H1 (cell line): ENCODE measurements at regions not wholly inside any gene's neighbourhood (a gene's known extent, or its start where the extent isn't known, plus 50 kb on each side); places are given as distances from the start of the nearest gene placed in this dataset.

Source experiments
- CTCF ChIA-PET: fragments of 300-600 bp; sonication (Branson Sonifier 250); formaldehyde crosslinking; loops from one replicate; lab custom pipeline; 2021; ENCODE audit not compliant: partially characterized antibody; lab: Charles Lee
- POLR2A ChIA-PET: fragments of 300-600 bp; sonication (Branson Sonifier 250); formaldehyde crosslinking; loops from one replicate; lab custom pipeline; 2021; ENCODE audit warnings: inconsistent platforms; ENCODE audit not compliant: partially characterized antibody; lab: Charles Lee
- DNase-seq, 2 experiments: peaks; one replicate each; pipeline versions ENCODE4 v3.0.0 to v3.0.0-alpha.2; 2010 to 2022; ENCODE audit warnings: low spot score in 2 of 2, low read depth in 1 of 2, mixed read lengths in 1 of 2
- FAIRE-seq: peaks from 2 replicates; lab custom pipeline; 2011; peaks lifted over from hg19 to GRCh38; lab: Jason Lieb, UNC
- H2AFZ ChIP-seq: 2 replicates; pipeline ENCODE4 v1.8.1; 2012; ENCODE audit warnings: low read length, inconsistent platforms
- H2AK5ac ChIP-seq: 2 replicates; pipeline ENCODE4 v1.6.1; 2013; ENCODE audit warnings: low read depth, low read length
- H2BK120ac ChIP-seq: replicated peaks from 2 replicates; pipeline ENCODE3; 2013; ENCODE audit warnings: low read depth, low read length, inconsistent platforms
- H2BK12ac ChIP-seq: 2 replicates; pipeline ENCODE4 v1.6.1; 2013; ENCODE audit warnings: low read depth, low read length
- H2BK15ac ChIP-seq: 2 replicates; pipeline ENCODE4 v1.6.1; 2013; ENCODE audit warnings: low read length
- H2BK20ac ChIP-seq: 2 replicates; pipeline ENCODE4 v1.6.1; 2013; ENCODE audit warnings: low read length
- H2BK5ac ChIP-seq: 2 replicates; pipeline ENCODE4 v1.6.1; 2013; ENCODE audit warnings: low read depth, low read length
- H3K14ac ChIP-seq: 2 replicates; pipeline ENCODE4 v1.6.1; 2013; ENCODE audit warnings: inconsistent platforms; ENCODE audit not compliant: insufficient read length
- H3K18ac ChIP-seq: 2 replicates; pipeline ENCODE4 v1.6.1; 2013; ENCODE audit warnings: low read length; ENCODE audit errors: extremely low read depth
- H3K23ac ChIP-seq: 2 replicates; pipeline ENCODE4 v1.6.1; 2013; ENCODE audit warnings: inconsistent platforms; ENCODE audit not compliant: insufficient read length
- H3K23me2 ChIP-seq: 2 replicates; pipeline ENCODE4 v1.6.1; 2013; ENCODE audit warnings: low read depth, low read length
- H3K27ac ChIP-seq: 2 replicates; pipeline ENCODE4 v1.6.1; 2011; ENCODE audit warnings: low read depth, low read length, inconsistent platforms
- H3K27me3 ChIP-seq, 4 experiments: replicated peaks in 1 of 4; 1 replicate in 1 of 4; 2 replicates in 3 of 4; pipeline versions ENCODE4 v1.6.1 to v1.8.1; 2011 to 2013; ENCODE audit warnings: low read length in 3 of 4, mild to moderate bottlenecking in 3 of 4, inconsistent platforms in 2 of 4, mixed read lengths in 2 of 4, moderate library complexity in 1 of 4; ENCODE audit not compliant: control insufficient read depth in 3 of 4, insufficient read depth in 3 of 4; ENCODE audit errors: extremely low read depth in 1 of 4
- H3K36me3 ChIP-seq, 4 experiments: 2 replicates each; pipeline versions ENCODE4 v1.6.1 to v1.8.1; 2011 to 2013; ENCODE audit warnings: mild to moderate bottlenecking in 4 of 4, low read length in 3 of 4, moderate library complexity in 2 of 4, control low read depth in 1 of 4, inconsistent platforms in 1 of 4; ENCODE audit not compliant: insufficient read depth in 4 of 4, control insufficient read depth in 2 of 4
- H3K4ac ChIP-seq: replicated peaks from 2 replicates; pipeline ENCODE3; 2013; ENCODE audit warnings: low read length, low read depth, mixed read lengths, inconsistent platforms; ENCODE audit not compliant: insufficient read length
- H3K4me1 ChIP-seq, 4 experiments: replicated peaks in 1 of 4; 1 replicate in 1 of 4; 2 replicates in 3 of 4; pipeline versions ENCODE4 v1.6.1 to v1.8.1; 2011 to 2013; ENCODE audit warnings: low read length in 3 of 4, inconsistent platforms in 2 of 4, mixed read lengths in 1 of 4; ENCODE audit not compliant: insufficient read depth in 4 of 4, control insufficient read depth in 3 of 4
- H3K4me2 ChIP-seq, 2 experiments: 2 replicates each; pipeline versions ENCODE4 v1.6.1 to v1.8.1; 2011 to 2013; ENCODE audit warnings: low read depth in 2 of 2, low read length in 2 of 2, control low read depth in 1 of 2, inconsistent platforms in 1 of 2, mild to moderate bottlenecking in 1 of 2; ENCODE audit not compliant: insufficient read depth in 1 of 2
- H3K4me3 ChIP-seq, 4 experiments: fragments of 200-600, 300-600 bp in 1 of 4; sonication (generic), shearing (Covaris generic), sonication (Bioruptor Twin) in 1 of 4; 2 replicates each; pipeline versions ENCODE4 v1.5.1 to v1.8.1; 2011 to 2016; ENCODE audit warnings: low read length in 4 of 4, low read depth in 3 of 4, control low read depth in 2 of 4, inconsistent platforms in 2 of 4, mild to moderate bottlenecking in 2 of 4, mixed read lengths in 1 of 4, moderate library complexity in 1 of 4; ENCODE audit not compliant: insufficient read depth in 2 of 4; ENCODE audit errors: extremely low read depth in 1 of 4
- H3K56ac ChIP-seq: replicated peaks from 2 replicates; pipeline ENCODE3; 2013; ENCODE audit warnings: low read depth, mild to moderate bottlenecking, mixed read lengths, low read length, inconsistent platforms; ENCODE audit not compliant: insufficient read length
- H3K79me1 ChIP-seq: 2 replicates; pipeline ENCODE4 v1.6.1; 2013; ENCODE audit warnings: low read depth, low read length, control low read depth
- H3K79me2 ChIP-seq, 2 experiments: 2 replicates each; pipeline versions ENCODE4 v1.6.1 to v1.8.1; 2012 to 2013; ENCODE audit warnings: low read length in 2 of 2, mild to moderate bottlenecking in 2 of 2, inconsistent platforms in 1 of 2; ENCODE audit not compliant: insufficient read depth in 2 of 2, control insufficient read depth in 1 of 2
- H3K9ac ChIP-seq, 4 experiments: replicated peaks in 1 of 4; 1 replicate in 1 of 4; 2 replicates in 3 of 4; pipeline versions ENCODE4 v1.6.1 to v1.8.1; 2011 to 2013; ENCODE audit warnings: low read depth in 3 of 4, low read length in 3 of 4, control low read depth in 2 of 4, mild to moderate bottlenecking in 2 of 4, moderate library complexity in 2 of 4, inconsistent platforms in 1 of 4; ENCODE audit errors: extremely low read depth in 1 of 4
- H3K9me3 ChIP-seq, 2 experiments: 2 replicates each; pipeline versions ENCODE4 v1.6.1 to v1.8.1; 2012 to 2013; ENCODE audit warnings: mild to moderate bottlenecking in 2 of 2, moderate library complexity in 2 of 2, control low read depth in 1 of 2, inconsistent platforms in 1 of 2, low read depth in 1 of 2, low read length in 1 of 2, mixed read lengths in 1 of 2; ENCODE audit not compliant: insufficient read depth in 2 of 2
- H4K20me1 ChIP-seq, 2 experiments: replicated peaks in 1 of 2; 2 replicates each; pipeline versions ENCODE3 to v1.8.1; 2011 to 2013; ENCODE audit warnings: inconsistent platforms in 2 of 2, low read length in 2 of 2, mild to moderate bottlenecking in 1 of 2; ENCODE audit not compliant: insufficient read depth in 2 of 2, control insufficient read depth in 1 of 2
- H4K5ac ChIP-seq: 2 replicates; pipeline ENCODE4 v1.6.1; 2013; ENCODE audit warnings: low read length, low read depth, mixed read lengths, inconsistent platforms; ENCODE audit not compliant: insufficient read length
- H4K8ac ChIP-seq: 2 replicates; pipeline ENCODE4 v1.8.0; 2013; ENCODE audit warnings: mild to moderate bottlenecking, moderate library complexity, low read length, inconsistent platforms; ENCODE audit not compliant: insufficient read depth; ENCODE audit errors: extremely low read depth
- H4K91ac ChIP-seq: replicated peaks from 2 replicates; pipeline ENCODE3; 2013; ENCODE audit warnings: low read length, mixed read lengths, inconsistent platforms; ENCODE audit not compliant: insufficient read length
- CBX5 ChIP-seq: fragments of 300-800, 300-1000 bp; sonication (generic); IDR thresholded peaks from 2 replicates; pipeline ENCODE4 v1.7.1; 2016; ENCODE audit warnings: antibody characterized with exemption, low read length, low read depth
- KDM5A ChIP-seq: fragments of 200-600 bp; IDR thresholded peaks from 2 replicates; pipeline ENCODE4 v1.7.1; 2012; ENCODE audit warnings: mild to moderate bottlenecking, low read length, inconsistent platforms, mixed read lengths
- MAFK ChIP-seq: IDR thresholded peaks from 2 replicates; pipeline ENCODE4 v1.6.1; 2012; ENCODE audit warnings: low read depth, mild to moderate bottlenecking, improper control_type of control experiment, low read length
- PHF8 ChIP-seq: fragments of 200-600 bp; sonication (generic); conservative IDR thresholded peaks from 2 replicates; pipeline ENCODE4 v1.7.1; 2012; ENCODE audit warnings: low read depth, mild to moderate bottlenecking, inconsistent platforms, low read length, moderate library complexity
- RBBP5 ChIP-seq: IDR thresholded peaks from 2 replicates; pipeline ENCODE4 v1.7.1; 2012; ENCODE audit warnings: low read depth, mild to moderate bottlenecking, inconsistent platforms, low read length, moderate library complexity, borderline replicate concordance
- SAP30 ChIP-seq: fragments of 300-600 bp; sonication (generic); IDR thresholded peaks from 2 replicates; pipeline ENCODE4 v1.7.1; 2012; ENCODE audit warnings: low read length, moderate library complexity, mild to moderate bottlenecking, inconsistent platforms; ENCODE audit not compliant: insufficient read depth, insufficient replicate concordance
- SIRT6 ChIP-seq: IDR thresholded peaks from one replicate; pipeline ENCODE4 v1.7.1; 2012; ENCODE audit warnings: low read length, inconsistent platforms
- SIX5 ChIP-seq: IDR thresholded peaks from 2 replicates; pipeline ENCODE4 v1.6.1; 2011; ENCODE audit warnings: mild to moderate bottlenecking, low read depth, low read length
- SP2 ChIP-seq: IDR thresholded peaks from 2 replicates; pipeline ENCODE4 v1.6.1; 2012; ENCODE audit warnings: mild to moderate bottlenecking, low read length, inconsistent platforms
- SP4 ChIP-seq: IDR thresholded peaks from 2 replicates; pipeline ENCODE4 v1.6.1; 2012; ENCODE audit warnings: low read length, inconsistent platforms
- TEAD4 ChIP-seq: IDR thresholded peaks from 2 replicates; pipeline ENCODE4 v1.6.1; 2012; ENCODE audit warnings: low read depth, low read length, inconsistent platforms, mixed read lengths
- WGBS, 2 experiments: shearing (Covaris generic) in 1 of 2; methylation state at CpG; one replicate each; pipeline versions ENCODE4 v1.1.6 to v1.1.7; 2013 to 2015; ENCODE audit warnings: low lambda C conversion rate in 2 of 2, mixed read lengths in 2 of 2, inconsistent platforms in 1 of 2, low coverage in 1 of 2, missing lambda C conversion rate in 1 of 2; ENCODE audit not compliant: insufficient replicate concordance in 2 of 2, insufficient coverage in 1 of 2, insufficient read length in 1 of 2; ENCODE audit errors: extremely low coverage in 1 of 2, missing lambda C conversion rate in 1 of 2; 5-methylcytosine and 5-hydroxymethylcytosine counted together
- TF ChIP-seq, protein P1 (sequence below): IDR thresholded peaks from 2 replicates; pipeline ENCODE4 v1.6.1; 2012; ENCODE audit warnings: inconsistent platforms
- TF ChIP-seq, protein P2 (sequence below): IDR thresholded peaks from 2 replicates; pipeline ENCODE4 v1.6.1; 2012; ENCODE audit warnings: inconsistent platforms

DNA sequence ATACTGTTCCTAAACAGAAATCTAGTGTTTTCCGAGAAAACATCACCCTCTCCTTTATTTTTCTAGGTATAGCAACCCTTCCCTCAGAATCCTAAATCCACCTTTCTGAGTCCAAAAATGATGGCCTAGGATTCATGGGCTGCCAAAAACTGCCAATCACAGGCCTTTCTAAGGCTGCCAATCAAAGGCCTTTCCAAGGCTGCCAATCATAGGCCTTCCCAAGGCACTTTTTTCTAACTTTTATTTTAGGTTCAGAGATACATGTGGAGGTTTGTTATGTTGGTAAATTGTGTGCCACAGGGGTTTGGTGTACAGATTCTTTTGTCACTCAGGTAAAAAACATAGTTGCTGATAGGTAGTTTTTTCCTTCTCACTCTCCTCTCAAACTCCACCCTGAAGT, 673.7 kb downstream of the FAT4 start:
- no peaks in the 10 kb centered on the region for H4K20me1 ChIP-seq
- H2BK15ac ChIP-seq: no peak overlapping the region
- no peak overlapping the region for H4K5ac ChIP-seq
- H3K4ac ChIP-seq: no peak overlapping the region
- no peaks in the 10 kb centered on the region for H3K23me2 ChIP-seq
- CTCF ChIA-PET: no interaction called here
- TF ChIP-seq RBBP5: no peak
- TF ChIP-seq, protein P1, sequence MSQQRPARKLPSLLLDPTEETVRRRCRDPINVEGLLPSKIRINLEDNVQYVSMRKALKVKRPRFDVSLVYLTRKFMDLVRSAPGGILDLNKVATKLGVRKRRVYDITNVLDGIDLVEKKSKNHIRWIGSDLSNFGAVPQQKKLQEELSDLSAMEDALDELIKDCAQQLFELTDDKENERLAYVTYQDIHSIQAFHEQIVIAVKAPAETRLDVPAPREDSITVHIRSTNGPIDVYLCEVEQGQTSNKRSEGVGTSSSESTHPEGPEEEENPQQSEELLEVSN: no peak
- no peak for TF ChIP-seq SIX5
- TF ChIP-seq SAP30: no peak
- TF ChIP-seq SP2: no peak
- no peak for TF ChIP-seq SIRT6
- TF ChIP-seq SP4: no peak
- TF ChIP-seq MAFK: no peak
- no peak for TF ChIP-seq TEAD4
- no peak for TF ChIP-seq KDM5A
- TF ChIP-seq, protein P2, sequence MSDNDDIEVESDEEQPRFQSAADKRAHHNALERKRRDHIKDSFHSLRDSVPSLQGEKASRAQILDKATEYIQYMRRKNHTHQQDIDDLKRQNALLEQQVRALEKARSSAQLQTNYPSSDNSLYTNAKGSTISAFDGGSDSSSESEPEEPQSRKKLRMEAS: no peak
- no peak for TF ChIP-seq PHF8
- TF ChIP-seq CBX5: no peak
- no peak overlapping the region for H3K14ac ChIP-seq
- H3K9ac ChIP-seq: no peak overlapping the region
- 100% methylated on average over 1 of the region's 1 CpG; no CpG with 5 or more reads in 1 of the 2 experiments for WGBS, 2 experiments
- 0 out of 4 replicates have a peak, but pooled peaks cover 0 to 3% of the 10 kb centered on the region in 2 experiments for H3K9me3 ChIP-seq
- no peaks in the 10 kb centered on the region for H3K79me1 ChIP-seq
- H3K36me3 ChIP-seq: no peaks in the 10 kb centered on the region
- H2AFZ ChIP-seq: no peak overlapping the region
- H2BK20ac ChIP-seq: no peak overlapping the region
- no peak overlapping the region for H3K27ac ChIP-seq
- H2BK5ac ChIP-seq: no peak overlapping the region
- H3K79me2 ChIP-seq: no peaks in the 10 kb centered on the region
- no peak overlapping the region for H2AK5ac ChIP-seq
- H3K23ac ChIP-seq: no peak overlapping the region
- H3K27me3 ChIP-seq: no peaks in the 10 kb centered on the region
- no peak overlapping the region for H3K4me2 ChIP-seq
- no peak overlapping the region for H3K4me3 ChIP-seq
- DNase-seq: no peak
- no peak overlapping the region for H3K18ac ChIP-seq
- no peak overlapping the region for H4K8ac ChIP-seq
- H4K91ac ChIP-seq: no peak overlapping the region
- no peak for FAIRE-seq
- no peak overlapping the region for H2BK12ac ChIP-seq
- no peak overlapping the region for H2BK120ac ChIP-seq
- peaks cover 0 to 4% (median under 1%) of the 10 kb centered on the region in 4 experiments; a peak in 4 of 7 replicates for H3K4me1 ChIP-seq
- no peak overlapping the region for H3K56ac ChIP-seq
- POLR2A ChIA-PET: no interaction called here
